GM12865 (cell line): ENCODE measurements at regions not wholly inside any gene's neighbourhood (a gene's known extent, or its start where the extent isn't known, plus 50 kb on each side); places are given as distances from the start of the nearest gene placed in this dataset.

Experiments
- DNase-seq: peaks from one replicate; pipeline ENCODE4 v3.0.0; 2010; ENCODE audit warnings: low read depth
- H3K4me3 ChIP-seq: 2 replicates; pipeline ENCODE4 v1.5.1; 2011; ENCODE audit warnings: mild to moderate bottlenecking, low read depth, low read length, control low read depth
- TF ChIP-seq, protein P1 (sequence below): IDR thresholded peaks from 2 replicates; pipeline ENCODE4 v1.5.1; 2011; ENCODE audit warnings: low read length, control low read depth, low read depth, inconsistent platforms; ENCODE audit not compliant: insufficient read depth; ENCODE audit errors: missing control alignments

DNA sequence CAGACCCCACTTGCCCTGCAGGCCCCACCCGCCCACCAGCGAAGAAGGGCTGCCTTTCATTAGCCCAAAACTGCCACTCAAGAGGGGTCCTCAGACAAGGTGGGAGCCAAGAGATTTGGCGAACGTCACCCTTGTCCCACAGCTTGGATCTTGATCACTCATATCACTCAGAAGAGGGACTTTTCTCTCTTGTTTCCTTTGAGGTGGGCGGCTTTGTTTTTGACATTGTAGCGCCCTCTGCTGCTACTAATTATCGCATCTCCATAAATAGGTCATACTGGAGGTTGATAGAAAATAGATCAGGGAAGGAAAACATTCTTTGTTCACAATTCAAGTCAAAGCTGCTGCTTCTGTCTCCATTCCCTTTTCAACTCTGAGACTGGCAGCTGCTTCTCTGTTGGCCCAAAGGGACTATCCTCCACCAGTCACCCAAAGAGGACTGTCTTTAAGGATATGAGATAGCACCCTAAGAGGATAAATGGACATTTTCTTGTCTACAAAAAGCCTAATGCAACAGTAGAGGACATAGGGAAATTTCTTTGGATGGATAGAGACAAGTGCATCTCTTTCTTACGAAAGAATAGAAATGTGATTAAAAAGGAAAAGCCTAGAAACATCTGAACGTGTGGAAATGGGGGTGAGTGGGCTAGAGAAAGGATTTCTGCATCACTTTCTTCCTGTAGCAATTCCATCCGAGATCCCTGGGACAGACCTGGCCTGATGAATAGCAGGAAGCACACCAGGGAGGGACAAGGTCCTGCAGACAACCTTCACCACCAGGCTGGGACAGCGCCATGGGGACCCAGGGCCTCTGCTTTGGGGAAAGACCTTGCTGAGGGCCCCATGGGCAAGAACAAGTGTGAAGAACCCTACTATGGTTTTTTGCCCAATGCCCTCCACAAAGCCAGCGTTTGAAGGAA is 115.8 kb downstream of the DAD1 start:
- TF ChIP-seq, protein P1, sequence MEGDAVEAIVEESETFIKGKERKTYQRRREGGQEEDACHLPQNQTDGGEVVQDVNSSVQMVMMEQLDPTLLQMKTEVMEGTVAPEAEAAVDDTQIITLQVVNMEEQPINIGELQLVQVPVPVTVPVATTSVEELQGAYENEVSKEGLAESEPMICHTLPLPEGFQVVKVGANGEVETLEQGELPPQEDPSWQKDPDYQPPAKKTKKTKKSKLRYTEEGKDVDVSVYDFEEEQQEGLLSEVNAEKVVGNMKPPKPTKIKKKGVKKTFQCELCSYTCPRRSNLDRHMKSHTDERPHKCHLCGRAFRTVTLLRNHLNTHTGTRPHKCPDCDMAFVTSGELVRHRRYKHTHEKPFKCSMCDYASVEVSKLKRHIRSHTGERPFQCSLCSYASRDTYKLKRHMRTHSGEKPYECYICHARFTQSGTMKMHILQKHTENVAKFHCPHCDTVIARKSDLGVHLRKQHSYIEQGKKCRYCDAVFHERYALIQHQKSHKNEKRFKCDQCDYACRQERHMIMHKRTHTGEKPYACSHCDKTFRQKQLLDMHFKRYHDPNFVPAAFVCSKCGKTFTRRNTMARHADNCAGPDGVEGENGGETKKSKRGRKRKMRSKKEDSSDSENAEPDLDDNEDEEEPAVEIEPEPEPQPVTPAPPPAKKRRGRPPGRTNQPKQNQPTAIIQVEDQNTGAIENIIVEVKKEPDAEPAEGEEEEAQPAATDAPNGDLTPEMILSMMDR = peak; percentile 60
- peak; percentile 88 for DNase-seq
- H3K4me3 ChIP-seq = no peak overlapping the region

DNA sequence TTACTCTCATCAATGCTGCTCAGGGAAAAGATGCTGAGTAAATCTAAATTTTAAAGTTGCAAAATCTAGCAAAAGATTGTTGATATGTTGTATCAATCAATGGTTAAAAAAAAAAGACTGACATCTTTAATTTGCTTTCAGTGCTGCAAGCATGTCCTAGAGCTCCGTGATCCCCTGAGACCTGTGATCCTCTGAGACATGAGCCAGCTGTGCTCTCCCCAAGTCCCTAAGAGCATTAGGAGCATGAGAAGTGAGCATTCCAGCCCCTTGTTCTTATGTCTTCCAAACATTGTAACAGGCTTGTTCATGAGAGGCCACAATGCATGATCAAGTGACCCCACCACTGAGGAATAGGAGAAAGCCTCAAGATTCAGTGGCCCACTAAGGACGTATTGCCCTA is 116.6 kb downstream of the DAD1 start:
- no peak overlapping the region for H3K4me3 ChIP-seq
- TF ChIP-seq, protein P1 = no peak
- DNase-seq = no peak

DNA sequence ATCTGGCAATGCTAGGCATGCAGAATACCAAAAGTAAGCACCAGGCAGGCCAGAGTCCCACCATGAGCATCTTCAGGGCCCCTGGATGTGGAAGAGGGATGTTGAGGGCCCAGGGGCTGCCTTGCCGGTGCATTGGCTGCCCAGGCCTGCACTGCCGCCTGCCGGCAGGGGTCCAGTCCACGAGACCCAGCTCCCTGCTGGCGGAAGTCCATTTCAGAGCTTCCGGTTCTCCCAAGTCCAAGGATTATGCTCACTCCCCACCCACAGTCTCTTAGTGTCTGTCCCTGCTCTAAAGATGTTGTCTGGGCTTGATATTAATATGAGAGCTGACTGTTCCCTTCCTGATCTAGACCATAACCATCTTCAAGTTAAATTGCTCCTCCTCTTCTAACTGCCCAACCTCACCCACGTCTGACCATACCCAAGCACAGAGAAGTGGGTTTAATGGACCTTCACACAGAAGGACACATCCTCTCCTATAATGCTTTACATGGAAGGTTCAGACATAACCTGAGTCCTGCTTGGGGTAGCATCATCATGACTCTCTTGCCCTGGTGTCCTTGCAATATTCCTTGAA is 117.4 kb downstream of the DAD1 start:
- TF ChIP-seq, protein P1 = peak; percentile 91
- no peak overlapping the region for H3K4me3 ChIP-seq
- DNase-seq = peak; percentile 84

DNA sequence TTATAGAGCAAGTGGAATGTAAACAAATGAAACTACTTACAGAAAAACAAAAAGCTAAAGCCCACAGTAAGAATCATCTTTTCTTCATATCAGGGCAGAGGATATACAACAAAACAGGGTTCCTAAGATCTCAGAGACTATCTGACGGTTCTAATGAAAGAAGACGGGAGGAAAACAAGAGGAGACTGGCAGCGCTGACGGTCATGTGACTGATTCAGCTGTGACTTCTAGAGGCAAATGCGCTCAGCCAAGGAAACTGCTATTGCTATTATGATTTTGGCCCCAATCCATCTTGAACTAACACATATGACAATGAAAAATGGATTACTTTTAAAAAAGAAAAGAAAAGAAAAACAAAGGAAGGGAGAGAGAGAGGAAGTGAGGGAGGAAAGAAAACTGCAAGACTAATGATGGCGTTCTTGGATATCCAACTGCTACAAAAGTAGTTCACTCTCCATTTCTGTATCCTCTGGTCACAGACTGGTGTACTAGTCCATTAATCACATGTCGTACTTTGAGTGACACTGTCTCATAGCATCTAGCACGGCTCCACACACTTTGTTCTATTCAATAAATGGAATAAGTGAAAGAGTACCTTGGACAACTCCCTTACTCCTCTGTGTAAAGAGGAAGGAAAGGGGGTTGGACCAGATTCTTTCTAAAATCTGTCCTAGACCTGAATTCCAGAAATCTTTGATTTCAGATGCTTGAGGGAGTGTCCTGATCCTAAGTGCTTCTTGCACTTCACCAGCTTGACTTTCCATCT is 119.3 kb downstream of the DAD1 start:
- DNase-seq = no peak
- no peak overlapping the region for H3K4me3 ChIP-seq
- TF ChIP-seq, protein P1 = no peak

DNA sequence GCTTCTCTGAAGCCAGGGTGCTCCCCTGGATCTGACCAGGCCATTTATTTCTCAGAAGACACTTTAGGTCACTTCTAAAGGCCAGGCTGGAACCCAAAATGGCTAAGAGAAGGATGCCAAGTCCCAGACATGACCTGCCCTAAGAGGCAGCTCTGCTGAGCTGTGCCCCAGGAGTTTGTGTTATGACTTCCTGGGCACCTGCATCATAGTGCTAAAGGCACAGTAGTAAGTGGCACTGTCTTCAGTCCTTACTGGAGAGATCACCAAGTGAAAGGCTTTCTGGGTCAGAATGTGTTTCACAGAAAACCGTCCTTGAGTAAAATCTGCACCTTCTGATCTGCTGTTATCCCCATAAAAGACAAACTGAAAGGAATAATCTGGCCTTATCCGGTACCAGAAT is 120.2 kb downstream of the DAD1 start:
- no peak overlapping the region for H3K4me3 ChIP-seq

DNA sequence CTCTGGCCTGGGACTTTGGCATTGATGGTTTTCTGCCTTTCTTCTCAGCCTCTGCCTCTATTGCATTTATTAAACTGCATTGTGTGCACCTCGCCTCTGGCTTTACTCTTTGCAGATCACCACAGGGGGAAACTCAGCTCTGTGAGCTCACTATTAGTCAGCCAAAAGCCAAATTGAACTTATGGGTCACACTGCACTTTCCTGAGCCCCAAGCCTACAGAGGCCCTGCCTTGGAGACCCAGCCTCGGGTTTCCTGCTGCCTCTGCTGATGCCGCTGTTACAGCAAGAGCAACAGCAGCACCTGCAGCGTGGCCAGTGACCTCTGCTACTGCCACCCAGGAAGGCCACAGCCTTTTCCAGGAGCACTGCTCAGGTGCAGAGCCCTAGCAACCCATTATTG is 122.5 kb downstream of the DAD1 start:
- H3K4me3 ChIP-seq = no peak overlapping the region
- TF ChIP-seq, protein P1 = no peak
- peak; percentile 82 for DNase-seq

More for the DNA sequence above, 120.2 kb downstream of the DAD1 start:
- TF ChIP-seq, protein P1 = no peak
- no peak for DNase-seq
